ENCODE measurements at regions not wholly inside any gene's neighbourhood (a gene's known extent, or its start where the extent isn't known, plus 50 kb on each side); places are given as distances from the start of the nearest gene placed in this dataset.

GRCh38 chr18:51340332-51340731 lies 142.9 kb upstream of the MEX3C start:
- no peak for DNase-seq

DNA sequence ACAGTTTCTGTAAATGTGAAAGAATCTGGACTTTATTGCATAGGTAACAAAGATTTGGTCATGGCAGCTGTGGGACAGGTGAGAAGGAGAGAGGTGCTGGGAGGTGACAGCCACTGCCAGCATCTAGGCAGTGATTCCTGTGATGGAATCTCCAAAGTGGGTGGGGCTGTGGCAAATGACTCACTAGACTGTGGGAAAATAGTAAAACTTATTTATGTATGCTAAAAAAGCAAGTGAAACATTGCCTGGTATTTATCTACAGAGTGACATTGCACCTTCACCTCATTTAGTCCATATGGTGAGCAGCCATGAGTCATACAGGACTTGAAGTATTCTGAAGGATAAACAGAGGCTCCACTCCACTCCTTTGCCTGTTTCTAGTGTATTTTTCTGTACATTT lies 145.3 kb upstream of the MEX3C start:
- intact Hi-C loops (cut with micrococcal nuclease; ENCODE audit: unreplicated experiment): loop anchor here (2.0 to 5.0 kb wide), 2 partner anchors 148 to 194 kb away; no protein-coding TSS in a partner anchor
- H3K36me3 Mint-ChIP-seq (ENCODE audit: insufficient read depth, unreplicated experiment): no peaks in the 10 kb centered on the region
- H3K9me3 Mint-ChIP-seq (ENCODE audit: low read depth, unreplicated experiment): no peaks in the 10 kb centered on the region
- H3K4me3 Mint-ChIP-seq (ENCODE audit: low read depth, unreplicated experiment): no peak overlapping the region
- CTCF ChIA-PET: no interaction called here
- BruUV-seq (replicated peaks): no TSS peak
- DNase-seq: peak; percentile 61
- no peak overlapping the region for H3K27ac Mint-ChIP-seq (ENCODE audit: unreplicated experiment)
- H3K27me3 Mint-ChIP-seq (ENCODE audit: unreplicated experiment): peaks cover 8% of the 10 kb centered on the region
- no peak for TF ChIP-seq CTCF (IDR thresholded peaks at IDR 0.05; ENCODE audit: unreplicated experiment)
- H3K4me1 Mint-ChIP-seq (ENCODE audit: low read depth, unreplicated experiment): no peaks in the 10 kb centered on the region

More at GRCh38 chr18:51340332-51340731, 142.9 kb upstream of the MEX3C start:
- Mint-ChIP-seq H3K27me3 (ENCODE audit: unreplicated experiment) (no peaks in the 10 kb centered on the region), H3K9me3 (ENCODE audit: low read depth, unreplicated experiment) (no peaks in the 10 kb centered on the region), H3K36me3 (ENCODE audit: insufficient read depth, unreplicated experiment) (no peaks in the 10 kb centered on the region), H3K4me3 (ENCODE audit: low read depth, unreplicated experiment) (no peak overlapping the region), H3K4me1 (ENCODE audit: low read depth, unreplicated experiment) (no peaks in the 10 kb centered on the region), H3K27ac (ENCODE audit: unreplicated experiment) (peak overlapping the region; percentile 33)
- intact Hi-C loops (cut with micrococcal nuclease; ENCODE audit: unreplicated experiment): loop anchor here (5.0 kb wide), 1 partner anchor 197 kb away; no protein-coding TSS in a partner anchor
- CTCF ChIA-PET: no interaction called here
- BruUV-seq (replicated peaks): no TSS peak
- TF ChIP-seq CTCF (IDR thresholded peaks at IDR 0.05; ENCODE audit: unreplicated experiment): no peak

- no peak for DNase-seq
- CTCF ChIA-PET: no interaction called here
- TF ChIP-seq CTCF (IDR thresholded peaks at IDR 0.05; ENCODE audit: unreplicated experiment): no peak
- peaks cover 4% of the 10 kb centered on the region for H3K4me1 Mint-ChIP-seq (ENCODE audit: low read depth, unreplicated experiment)
- H3K4me3 Mint-ChIP-seq (ENCODE audit: low read depth, unreplicated experiment): no peak overlapping the region
- H3K36me3 Mint-ChIP-seq (ENCODE audit: insufficient read depth, unreplicated experiment): no peaks in the 10 kb centered on the region
- H3K27me3 Mint-ChIP-seq (ENCODE audit: unreplicated experiment): peaks cover 14% of the 10 kb centered on the region
- no peak overlapping the region for H3K27ac Mint-ChIP-seq (ENCODE audit: unreplicated experiment)
- no peaks in the 10 kb centered on the region for H3K9me3 Mint-ChIP-seq (ENCODE audit: low read depth, unreplicated experiment)
- intact Hi-C loops (cut with micrococcal nuclease; ENCODE audit: unreplicated experiment): no loop called here
- no TSS peak for BruUV-seq (replicated peaks)
These were observed 148.4 kb upstream of the MEX3C start for GRCh38 chr18:51345848-51346391.

DNA sequence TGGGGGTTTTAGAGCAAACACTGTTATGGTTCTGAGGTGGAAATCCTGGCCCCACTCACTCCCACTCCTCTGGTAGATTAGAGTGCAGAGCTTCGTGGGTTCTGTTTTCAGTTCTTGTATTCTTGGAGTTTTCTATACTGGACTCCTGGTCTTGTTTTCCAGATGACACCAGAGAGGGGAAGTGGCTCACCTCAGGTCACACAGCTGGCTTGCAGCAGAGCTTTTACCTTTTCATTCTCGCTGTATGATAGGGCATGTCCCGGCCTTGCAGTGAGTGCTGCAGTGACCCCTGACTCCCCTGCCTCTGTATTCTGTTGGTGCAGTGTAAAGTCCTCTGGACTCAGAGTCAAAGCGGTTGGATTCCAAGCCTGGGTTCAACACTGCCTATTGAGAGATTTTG lies 148.9 kb upstream of the MEX3C start:
- no peak overlapping the region for H3K27ac Mint-ChIP-seq (ENCODE audit: unreplicated experiment)
- H3K4me3 Mint-ChIP-seq (ENCODE audit: low read depth, unreplicated experiment): no peak overlapping the region
- no peaks in the 10 kb centered on the region for H3K36me3 Mint-ChIP-seq (ENCODE audit: insufficient read depth, unreplicated experiment)
- intact Hi-C loops (cut with micrococcal nuclease; ENCODE audit: unreplicated experiment): no loop called here
- H3K27me3 Mint-ChIP-seq (ENCODE audit: unreplicated experiment): peaks cover 14% of the 10 kb centered on the region
- no peak for DNase-seq
- H3K4me1 Mint-ChIP-seq (ENCODE audit: low read depth, unreplicated experiment): peaks cover 8% of the 10 kb centered on the region
- no peaks in the 10 kb centered on the region for H3K9me3 Mint-ChIP-seq (ENCODE audit: low read depth, unreplicated experiment)
- CTCF ChIA-PET: no interaction called here
- TF ChIP-seq CTCF (IDR thresholded peaks at IDR 0.05; ENCODE audit: unreplicated experiment): no peak
- BruUV-seq (replicated peaks): no TSS peak

Measured in Calu3 (cell line).